ENCODE measurements at regions not wholly inside any gene's neighbourhood (a gene's known extent, or its start where the extent isn't known, plus 50 kb on each side); places are given as distances from the start of the nearest gene placed in this dataset.

- no peak for DNase-seq (ENCODE audit: low read depth)
These were observed 108.4 kb downstream of the KLF5 start for GRCh38 chr13:73167028-73167820.

- no peak for DNase-seq (ENCODE audit: low read depth)
These were observed 107.4 kb downstream of the KLF5 start for GRCh38 chr13:73166204-73166603.

- DNase-seq (ENCODE audit: low read depth) = peak; percentile 61
These were observed 104.4 kb downstream of the KLF5 start for GRCh38 chr13:73162912-73163911.

GRCh38 chr13:73160371-73161031 is 101.7 kb downstream of the KLF5 start:
- DNase-seq (ENCODE audit: low read depth) = peak; percentile 44

- DNase-seq (ENCODE audit: low read depth) = peak; percentile 83
These were observed 100.0 kb downstream of the KLF5 start for GRCh38 chr13:73158851-73159250.

GRCh38 chr13:73157031-73157430 is 98.2 kb downstream of the KLF5 start:
- no peak for DNase-seq (ENCODE audit: low read depth)

- peak; percentile 74 for DNase-seq (ENCODE audit: low read depth)
These were observed 87.9 kb downstream of the KLF5 start for GRCh38 chr13:73146707-73147106.

GRCh38 chr13:73142071-73142470 is 83.3 kb downstream of the KLF5 start:
- DNase-seq (ENCODE audit: low read depth) = no peak

GRCh38 chr13:73141292-73141771 is 82.5 kb downstream of the KLF5 start:
- DNase-seq (ENCODE audit: low read depth) = peak; percentile 8

- no peak for DNase-seq (ENCODE audit: low read depth)
These were observed 82.0 kb downstream of the KLF5 start for GRCh38 chr13:73140801-73141200.

GRCh38 chr13:73138638-73139491 is 80.1 kb downstream of the KLF5 start:
- DNase-seq (ENCODE audit: low read depth) = peak; percentile 58

- DNase-seq (ENCODE audit: low read depth) = peak; percentile 60
These were observed 79.5 kb downstream of the KLF5 start for GRCh38 chr13:73138276-73138637.

GRCh38 chr13:73136776-73137175 is 78.0 kb downstream of the KLF5 start:
- no peak for DNase-seq (ENCODE audit: low read depth)

GRCh38 chr13:73133531-73133930 is 74.7 kb downstream of the KLF5 start:
- peak; percentile 91 for DNase-seq (ENCODE audit: low read depth)

- DNase-seq (ENCODE audit: low read depth) = no peak
These were observed 72.4 kb downstream of the KLF5 start for GRCh38 chr13:73131247-73131646.

- no peak for DNase-seq (ENCODE audit: low read depth)
These were observed 70.2 kb downstream of the KLF5 start for GRCh38 chr13:73129023-73129422.

Measured in M059J (cell line).